Prostate gland (tissue), 2 donors: ENCODE measurements at regions not wholly inside any gene's neighbourhood (a gene's known extent, or its start where the extent isn't known, plus 50 kb on each side); places are given as distances from the start of the nearest gene placed in this dataset.

Source experiments
- CTCF ChIP-seq, 4 experiments: fragments of 200-600 bp in 2 of 4; fragments of 450-650 bp in 2 of 4; sonication (generic) in 2 of 4; IDR thresholded peaks; 1 replicate in 3 of 4; 2 replicates in 1 of 4; pipeline ENCODE4 v1.5.1; 2016 to 2019; ENCODE audit warnings: antibody characterized with exemption in 4 of 4, mild to moderate bottlenecking in 2 of 4, moderate library complexity in 2 of 4
- POLR2A ChIP-seq: fragments of 450-650 bp; IDR thresholded peaks from one replicate; pipeline ENCODE4 v1.6.1; 2016; ENCODE audit warnings: antibody characterized with exemption, mild to moderate bottlenecking

GRCh38 chr4:74627093-74627492 is 167.2 kb downstream of the BTC start:
- TF ChIP-seq POLR2A (no peak), CTCF (IDR thresholded peaks at IDR 0.05) (no peak)
